ENCODE measurements at regions not wholly inside any gene's neighbourhood (a gene's known extent, or its start where the extent isn't known, plus 50 kb on each side); places are given as distances from the start of the nearest gene placed in this dataset.

DNA sequence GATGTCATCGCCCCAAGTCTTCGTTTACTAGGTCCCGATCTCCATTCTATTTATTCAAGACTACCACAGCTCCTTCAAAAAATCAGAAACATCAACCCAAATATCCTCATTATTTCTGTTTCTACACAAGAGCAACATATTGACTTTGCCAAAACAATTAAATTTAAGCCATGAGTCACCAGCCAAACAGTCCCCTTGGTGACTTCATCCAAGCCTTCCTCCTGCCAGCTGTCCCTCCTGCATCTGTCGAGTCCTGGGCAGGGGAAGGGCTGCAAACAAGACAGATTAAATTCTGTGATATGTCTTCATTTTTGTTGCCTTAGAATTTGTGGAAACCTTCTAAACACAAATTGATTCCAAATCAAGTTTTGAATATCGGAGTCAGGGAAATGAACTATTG is 110.3 kb downstream of the SP3 start:
- Histone ChIP-seq H3K4me3 (ENCODE audit: low read depth, low read length) (no peak overlapping the region), H3K36me3 (ENCODE audit: control insufficient read depth, insufficient read depth, low read length) (no peaks in the 10 kb centered on the region), H3K27me3 (ENCODE audit: control insufficient read depth, insufficient read depth, low read length) (no peaks in the 10 kb centered on the region)
- no peak for DNase-seq (ENCODE audit: low read depth)
- no peak for TF ChIP-seq CTCF (IDR thresholded peaks at IDR 0.05; ENCODE audit: insufficient read depth, low read length, poor library complexity, severe bottlenecking)

GRCh38 chr2:173855661-173856060 is 109.5 kb downstream of the SP3 start:
- no peak for DNase-seq (ENCODE audit: low read depth)
- Histone ChIP-seq H3K36me3 (ENCODE audit: control insufficient read depth, insufficient read depth, low read length) (no peaks in the 10 kb centered on the region), H3K4me3 (ENCODE audit: low read depth, low read length) (no peak overlapping the region), H3K27me3 (ENCODE audit: control insufficient read depth, insufficient read depth, low read length) (no peaks in the 10 kb centered on the region)
- TF ChIP-seq CTCF (IDR thresholded peaks at IDR 0.05; ENCODE audit: insufficient read depth, low read length, poor library complexity, severe bottlenecking): no peak
